ENCODE measurements at regions not wholly inside any gene's neighbourhood (a gene's known extent, or its start where the extent isn't known, plus 50 kb on each side); places are given as distances from the start of the nearest gene placed in this dataset.
A peak's percentile ranks its signal among the peaks of the same experiment; 100 is the strongest.

DNA sequence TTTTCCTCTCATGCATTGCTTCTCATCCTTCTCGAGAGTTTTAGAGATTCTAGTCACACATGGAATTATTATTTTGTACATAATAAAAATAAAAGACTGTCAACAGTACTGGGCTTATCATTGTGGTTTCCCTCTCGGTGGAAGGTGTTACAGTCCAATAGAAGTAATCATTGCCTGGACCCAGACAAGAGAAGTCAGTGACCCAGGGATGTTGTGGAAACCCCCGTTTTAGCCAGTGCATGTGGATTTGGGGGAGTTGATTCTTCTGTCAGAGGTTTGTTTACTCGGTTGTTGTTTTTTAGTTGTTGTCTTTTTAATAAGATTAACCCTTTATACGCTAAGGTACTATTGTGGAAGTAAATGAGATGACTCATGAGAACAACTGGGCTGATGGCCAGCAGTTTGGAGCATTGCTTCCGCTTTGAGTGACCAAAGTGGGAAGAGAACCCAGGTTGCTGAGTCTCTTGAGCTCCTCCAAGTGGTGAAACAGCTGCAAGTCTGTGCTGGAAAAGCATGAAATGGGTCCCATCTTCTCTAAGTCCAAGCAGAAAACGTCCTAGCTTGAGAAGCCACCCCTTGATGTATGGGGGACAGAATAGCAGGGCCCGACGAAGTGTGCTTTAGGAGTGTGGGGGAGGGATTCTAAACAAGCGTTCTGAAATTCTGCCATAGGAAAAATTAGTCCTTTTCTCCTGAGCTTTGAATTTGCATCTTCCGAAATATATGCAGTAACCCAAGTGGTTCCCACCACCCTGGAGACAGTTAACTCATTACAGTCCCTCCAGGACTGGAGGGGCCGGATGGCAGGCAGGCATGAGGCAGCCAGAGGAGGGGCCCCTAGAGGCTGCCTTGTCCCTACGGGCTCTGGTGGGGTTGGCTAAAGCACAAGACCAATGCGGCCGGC, 61.8 kb upstream of the GPR45 start:
- TF ChIP-seq CHD2 (IDR thresholded peaks at IDR 0.05; ENCODE audit: low read length, partially characterized antibody) (no peak), FOSL2 (IDR thresholded peaks at IDR 0.05) (0 out of 2 replicates have a peak, but pooled peaks have one; percentile 15), FOSL2 (CRISPR knock-in tag; IDR thresholded peaks at IDR 0.05) (peak; percentile 67), KDM1A (IDR thresholded peaks at IDR 0.05; ENCODE audit: low read depth) (no peak), SREBF2 (IDR thresholded peaks at IDR 0.05) (no peak), EP300 (IDR thresholded peaks at IDR 0.05) (no peak), POLR2A (IDR thresholded peaks at IDR 0.05; ENCODE audit: low read length) (no peak), BHLHE40 (IDR thresholded peaks at IDR 0.05; ENCODE audit: low read depth, low read length) (no peak), MAFK (IDR thresholded peaks at IDR 0.05; ENCODE audit: partially characterized antibody) (peak; percentile 7), ESRRA (IDR thresholded peaks at IDR 0.05; ENCODE audit: borderline replicate concordance, low read length) (no peak), RCOR1 (IDR thresholded peaks at IDR 0.05; ENCODE audit: low read depth, low read length) (no peak), SMC3 (IDR thresholded peaks at IDR 0.05) (peak; percentile 54)
- TF ChIP-seq, protein P1, sequence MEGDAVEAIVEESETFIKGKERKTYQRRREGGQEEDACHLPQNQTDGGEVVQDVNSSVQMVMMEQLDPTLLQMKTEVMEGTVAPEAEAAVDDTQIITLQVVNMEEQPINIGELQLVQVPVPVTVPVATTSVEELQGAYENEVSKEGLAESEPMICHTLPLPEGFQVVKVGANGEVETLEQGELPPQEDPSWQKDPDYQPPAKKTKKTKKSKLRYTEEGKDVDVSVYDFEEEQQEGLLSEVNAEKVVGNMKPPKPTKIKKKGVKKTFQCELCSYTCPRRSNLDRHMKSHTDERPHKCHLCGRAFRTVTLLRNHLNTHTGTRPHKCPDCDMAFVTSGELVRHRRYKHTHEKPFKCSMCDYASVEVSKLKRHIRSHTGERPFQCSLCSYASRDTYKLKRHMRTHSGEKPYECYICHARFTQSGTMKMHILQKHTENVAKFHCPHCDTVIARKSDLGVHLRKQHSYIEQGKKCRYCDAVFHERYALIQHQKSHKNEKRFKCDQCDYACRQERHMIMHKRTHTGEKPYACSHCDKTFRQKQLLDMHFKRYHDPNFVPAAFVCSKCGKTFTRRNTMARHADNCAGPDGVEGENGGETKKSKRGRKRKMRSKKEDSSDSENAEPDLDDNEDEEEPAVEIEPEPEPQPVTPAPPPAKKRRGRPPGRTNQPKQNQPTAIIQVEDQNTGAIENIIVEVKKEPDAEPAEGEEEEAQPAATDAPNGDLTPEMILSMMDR (IDR thresholded peaks at IDR 0.05), result peak; percentile 60
- TF ChIP-seq, protein P2, sequence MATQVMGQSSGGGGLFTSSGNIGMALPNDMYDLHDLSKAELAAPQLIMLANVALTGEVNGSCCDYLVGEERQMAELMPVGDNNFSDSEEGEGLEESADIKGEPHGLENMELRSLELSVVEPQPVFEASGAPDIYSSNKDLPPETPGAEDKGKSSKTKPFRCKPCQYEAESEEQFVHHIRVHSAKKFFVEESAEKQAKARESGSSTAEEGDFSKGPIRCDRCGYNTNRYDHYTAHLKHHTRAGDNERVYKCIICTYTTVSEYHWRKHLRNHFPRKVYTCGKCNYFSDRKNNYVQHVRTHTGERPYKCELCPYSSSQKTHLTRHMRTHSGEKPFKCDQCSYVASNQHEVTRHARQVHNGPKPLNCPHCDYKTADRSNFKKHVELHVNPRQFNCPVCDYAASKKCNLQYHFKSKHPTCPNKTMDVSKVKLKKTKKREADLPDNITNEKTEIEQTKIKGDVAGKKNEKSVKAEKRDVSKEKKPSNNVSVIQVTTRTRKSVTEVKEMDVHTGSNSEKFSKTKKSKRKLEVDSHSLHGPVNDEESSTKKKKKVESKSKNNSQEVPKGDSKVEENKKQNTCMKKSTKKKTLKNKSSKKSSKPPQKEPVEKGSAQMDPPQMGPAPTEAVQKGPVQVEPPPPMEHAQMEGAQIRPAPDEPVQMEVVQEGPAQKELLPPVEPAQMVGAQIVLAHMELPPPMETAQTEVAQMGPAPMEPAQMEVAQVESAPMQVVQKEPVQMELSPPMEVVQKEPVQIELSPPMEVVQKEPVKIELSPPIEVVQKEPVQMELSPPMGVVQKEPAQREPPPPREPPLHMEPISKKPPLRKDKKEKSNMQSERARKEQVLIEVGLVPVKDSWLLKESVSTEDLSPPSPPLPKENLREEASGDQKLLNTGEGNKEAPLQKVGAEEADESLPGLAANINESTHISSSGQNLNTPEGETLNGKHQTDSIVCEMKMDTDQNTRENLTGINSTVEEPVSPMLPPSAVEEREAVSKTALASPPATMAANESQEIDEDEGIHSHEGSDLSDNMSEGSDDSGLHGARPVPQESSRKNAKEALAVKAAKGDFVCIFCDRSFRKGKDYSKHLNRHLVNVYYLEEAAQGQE (IDR thresholded peaks at IDR 0.05), result no peak
- TF ChIP-seq, protein P3, sequence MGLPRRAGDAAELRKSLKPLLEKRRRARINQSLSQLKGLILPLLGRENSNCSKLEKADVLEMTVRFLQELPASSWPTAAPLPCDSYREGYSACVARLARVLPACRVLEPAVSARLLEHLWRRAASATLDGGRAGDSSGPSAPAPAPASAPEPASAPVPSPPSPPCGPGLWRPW (IDR thresholded peaks at IDR 0.05), result no peak
